Activated T-helper 17 cell treated with anti-CD3 and anti-CD28 coated beads, Interleukin-2, amount 50 U/mL, for 72 hours (primary cell): ENCODE measurements at regions not wholly inside any gene's neighbourhood (a gene's known extent, or its start where the extent isn't known, plus 50 kb on each side); places are given as distances from the start of the nearest gene placed in this dataset.

ENCODE experiments used
- ATAC-seq: fragments of 150-1000 bp; cut with Tn5 transposase; replicated peaks from 2 replicates; pipeline ENCODE4 v1.10.0; 2021; ENCODE audit warnings: mild to moderate bottlenecking, moderate library complexity
- H3K27ac Mint-ChIP-seq: one replicate; pipeline ENCODE4 v1.8.0; 2022; ENCODE audit warnings: mixed read lengths
- H3K27me3 Mint-ChIP-seq: one replicate; pipeline ENCODE4 v1.8.0; 2022; ENCODE audit warnings: mixed read lengths
- H3K36me3 Mint-ChIP-seq: one replicate; pipeline ENCODE4 v1.8.0; 2022; ENCODE audit warnings: low read depth, mild to moderate bottlenecking, mixed read lengths
- H3K4me1 Mint-ChIP-seq: one replicate; pipeline ENCODE4 v1.8.0; 2022; ENCODE audit warnings: mixed read lengths
- H3K4me3 Mint-ChIP-seq: one replicate; pipeline ENCODE4 v1.8.0; 2022; ENCODE audit warnings: mild to moderate bottlenecking, mixed read lengths
- H3K9me3 Mint-ChIP-seq: one replicate; pipeline ENCODE4 v1.8.0; 2022; ENCODE audit warnings: mixed read lengths

- Mint-ChIP-seq H3K27me3 (peaks cover 34% of the 10 kb centered on the region), H3K4me1 (no peaks in the 10 kb centered on the region), H3K4me3 (no peak overlapping the region), H3K36me3 (no peaks in the 10 kb centered on the region), H3K27ac (no peak overlapping the region), H3K9me3 (no peaks in the 10 kb centered on the region)
- ATAC-seq = no peak
Measured at GRCh38 chr19:29283366-29283765, 70.4 kb upstream of the UQCRFS1 start.

- ATAC-seq = no peak
- Mint-ChIP-seq H3K9me3 (no peaks in the 10 kb centered on the region), H3K4me1 (no peaks in the 10 kb centered on the region), H3K4me3 (no peak overlapping the region), H3K27ac (no peak overlapping the region), H3K27me3 (peaks cover 38% of the 10 kb centered on the region), H3K36me3 (no peaks in the 10 kb centered on the region)
Measured at GRCh38 chr19:29285187-29285687, 72.3 kb upstream of the UQCRFS1 start.

GRCh38 chr19:29285878-29286277 lies 72.9 kb upstream of the UQCRFS1 start:
- Mint-ChIP-seq H3K4me3 (no peak overlapping the region), H3K27me3 (peaks cover 31% of the 10 kb centered on the region), H3K36me3 (no peaks in the 10 kb centered on the region), H3K4me1 (no peaks in the 10 kb centered on the region), H3K27ac (no peak overlapping the region), H3K9me3 (no peaks in the 10 kb centered on the region)
- ATAC-seq = no peak

GRCh38 chr19:29287061-29287460 lies 74.1 kb upstream of the UQCRFS1 start:
- Mint-ChIP-seq H3K9me3 (no peaks in the 10 kb centered on the region), H3K27me3 (peaks cover 33% of the 10 kb centered on the region), H3K4me1 (no peaks in the 10 kb centered on the region), H3K36me3 (no peaks in the 10 kb centered on the region), H3K4me3 (no peak overlapping the region), H3K27ac (no peak overlapping the region)
- no peak for ATAC-seq

GRCh38 chr19:29288256-29288655 lies 75.3 kb upstream of the UQCRFS1 start:
- H3K4me1 Mint-ChIP-seq = no peaks in the 10 kb centered on the region
- H3K4me3 Mint-ChIP-seq = no peak overlapping the region
- H3K27me3 Mint-ChIP-seq = peaks cover 32% of the 10 kb centered on the region
- ATAC-seq = no peak
- H3K9me3 Mint-ChIP-seq = no peaks in the 10 kb centered on the region
- no peaks in the 10 kb centered on the region for H3K36me3 Mint-ChIP-seq
- no peak overlapping the region for H3K27ac Mint-ChIP-seq

GRCh38 chr19:29289020-29289419 lies 76.1 kb upstream of the UQCRFS1 start:
- H3K27ac Mint-ChIP-seq = no peak overlapping the region
- no peaks in the 10 kb centered on the region for H3K9me3 Mint-ChIP-seq
- no peak for ATAC-seq
- peaks cover 29% of the 10 kb centered on the region for H3K27me3 Mint-ChIP-seq
- H3K4me1 Mint-ChIP-seq = no peaks in the 10 kb centered on the region
- H3K36me3 Mint-ChIP-seq = no peaks in the 10 kb centered on the region
- H3K4me3 Mint-ChIP-seq = no peak overlapping the region

GRCh38 chr19:29290853-29291252 lies 77.9 kb upstream of the UQCRFS1 start:
- no peak overlapping the region for H3K4me3 Mint-ChIP-seq
- no peaks in the 10 kb centered on the region for H3K4me1 Mint-ChIP-seq
- H3K27me3 Mint-ChIP-seq = peaks cover 29% of the 10 kb centered on the region
- H3K27ac Mint-ChIP-seq = no peak overlapping the region
- no peaks in the 10 kb centered on the region for H3K9me3 Mint-ChIP-seq
- no peak for ATAC-seq
- H3K36me3 Mint-ChIP-seq = no peaks in the 10 kb centered on the region

- H3K27ac Mint-ChIP-seq = no peak overlapping the region
Measured at GRCh38 chr19:29292153-29292552, 79.2 kb upstream of the UQCRFS1 start.

GRCh38 chr19:29292562-29292961 lies 79.6 kb upstream of the UQCRFS1 start:
- Mint-ChIP-seq H3K4me3 (no peak overlapping the region), H3K27me3 (peaks cover 35% of the 10 kb centered on the region), H3K36me3 (no peaks in the 10 kb centered on the region), H3K9me3 (no peaks in the 10 kb centered on the region), H3K4me1 (no peaks in the 10 kb centered on the region), H3K27ac (no peak overlapping the region)
- ATAC-seq = no peak

More at GRCh38 chr19:29292153-29292552, 79.2 kb upstream of the UQCRFS1 start:
- Mint-ChIP-seq H3K27me3 (peaks cover 32% of the 10 kb centered on the region), H3K4me1 (no peaks in the 10 kb centered on the region), H3K36me3 (no peaks in the 10 kb centered on the region), H3K9me3 (no peaks in the 10 kb centered on the region), H3K4me3 (no peak overlapping the region)
- ATAC-seq = no peak

- Mint-ChIP-seq H3K9me3 (no peaks in the 10 kb centered on the region), H3K4me3 (no peak overlapping the region), H3K27ac (no peak overlapping the region), H3K4me1 (no peaks in the 10 kb centered on the region), H3K27me3 (peaks cover 34% of the 10 kb centered on the region), H3K36me3 (no peaks in the 10 kb centered on the region)
- no peak for ATAC-seq
Measured at GRCh38 chr19:29293292-29293691, 80.3 kb upstream of the UQCRFS1 start.

GRCh38 chr19:29293736-29294342 lies 80.9 kb upstream of the UQCRFS1 start:
- Mint-ChIP-seq H3K27ac (no peak overlapping the region), H3K4me3 (no peak overlapping the region), H3K36me3 (no peaks in the 10 kb centered on the region), H3K4me1 (no peaks in the 10 kb centered on the region), H3K9me3 (no peaks in the 10 kb centered on the region), H3K27me3 (peaks cover 33% of the 10 kb centered on the region)
- ATAC-seq = no peak

GRCh38 chr19:29294343-29294811 lies 81.4 kb upstream of the UQCRFS1 start:
- no peaks in the 10 kb centered on the region for H3K4me1 Mint-ChIP-seq
- H3K9me3 Mint-ChIP-seq = no peaks in the 10 kb centered on the region
- no peak overlapping the region for H3K4me3 Mint-ChIP-seq
- ATAC-seq = no peak
- H3K27ac Mint-ChIP-seq = no peak overlapping the region
- no peaks in the 10 kb centered on the region for H3K36me3 Mint-ChIP-seq
- peaks cover 34% of the 10 kb centered on the region for H3K27me3 Mint-ChIP-seq

GRCh38 chr19:29295285-29295684 lies 82.3 kb upstream of the UQCRFS1 start:
- H3K9me3 Mint-ChIP-seq = no peaks in the 10 kb centered on the region
- H3K4me1 Mint-ChIP-seq = no peaks in the 10 kb centered on the region
- ATAC-seq = no peak
- H3K4me3 Mint-ChIP-seq = no peak overlapping the region
- peaks cover 35% of the 10 kb centered on the region for H3K27me3 Mint-ChIP-seq
- no peaks in the 10 kb centered on the region for H3K36me3 Mint-ChIP-seq
- H3K27ac Mint-ChIP-seq = no peak overlapping the region

GRCh38 chr19:29297381-29297780 lies 84.4 kb upstream of the UQCRFS1 start:
- no peaks in the 10 kb centered on the region for H3K4me1 Mint-ChIP-seq
- H3K4me3 Mint-ChIP-seq = no peak overlapping the region
- no peak overlapping the region for H3K27ac Mint-ChIP-seq
- H3K9me3 Mint-ChIP-seq = no peaks in the 10 kb centered on the region
- no peaks in the 10 kb centered on the region for H3K36me3 Mint-ChIP-seq
- no peak for ATAC-seq
- peaks cover 38% of the 10 kb centered on the region for H3K27me3 Mint-ChIP-seq

GRCh38 chr19:29299416-29300380 lies 86.7 kb upstream of the UQCRFS1 start:
- H3K9me3 Mint-ChIP-seq = no peaks in the 10 kb centered on the region
- H3K36me3 Mint-ChIP-seq = no peaks in the 10 kb centered on the region
- ATAC-seq = no peak
- no peak overlapping the region for H3K27ac Mint-ChIP-seq
- peaks cover 33% of the 10 kb centered on the region for H3K27me3 Mint-ChIP-seq
- H3K4me1 Mint-ChIP-seq = no peaks in the 10 kb centered on the region
- H3K4me3 Mint-ChIP-seq = no peak overlapping the region
